Mucosa of stomach (tissue), 1 donor: ENCODE measurements at regions not wholly inside any gene's neighbourhood (a gene's known extent, or its start where the extent isn't known, plus 50 kb on each side); places are given as distances from the start of the nearest gene placed in this dataset.

Source experiments
- H3K27me3 ChIP-seq: one replicate; pipeline ENCODE4 v1.7.0; 2013; ENCODE audit warnings: mild to moderate bottlenecking, low read length; ENCODE audit not compliant: control insufficient read depth, insufficient read depth
- H3K36me3 ChIP-seq: one replicate; pipeline ENCODE4 v1.7.0; 2013; ENCODE audit warnings: low read length; ENCODE audit not compliant: control insufficient read depth, insufficient read depth
- H3K4me1 ChIP-seq: one replicate; pipeline ENCODE4 v1.7.0; 2013; ENCODE audit warnings: mild to moderate bottlenecking, low read length; ENCODE audit not compliant: control insufficient read depth, insufficient read depth
- H3K4me3 ChIP-seq: one replicate; pipeline ENCODE4 v1.7.0; 2013; ENCODE audit warnings: low read length
- H3K9ac ChIP-seq: one replicate; pipeline ENCODE4 v1.7.0; 2013; ENCODE audit warnings: mild to moderate bottlenecking, low read length, moderate library complexity
- H3K9me3 ChIP-seq: one replicate; pipeline ENCODE4 v1.7.0; 2013; ENCODE audit warnings: mild to moderate bottlenecking, low read length, moderate library complexity; ENCODE audit not compliant: control insufficient read depth
- donor health status: Pancreatic carcinoma.

GRCh38 chr7:25369786-25370185, 141.5 kb upstream of the NPVF start:
- Histone ChIP-seq H3K4me1 (no peaks in the 10 kb centered on the region), H3K9ac (no peak overlapping the region), H3K27me3 (no peaks in the 10 kb centered on the region), H3K9me3 (no peaks in the 10 kb centered on the region), H3K4me3 (no peak overlapping the region), H3K36me3 (no peaks in the 10 kb centered on the region)

GRCh38 chr7:25371972-25372371, 143.7 kb upstream of the NPVF start:
- Histone ChIP-seq H3K9me3 (no peaks in the 10 kb centered on the region), H3K9ac (no peak overlapping the region), H3K36me3 (no peaks in the 10 kb centered on the region), H3K4me3 (no peak overlapping the region), H3K27me3 (no peaks in the 10 kb centered on the region), H3K4me1 (no peaks in the 10 kb centered on the region)

GRCh38 chr7:25375805-25376600, 147.7 kb upstream of the NPVF start:
- Histone ChIP-seq H3K9me3 (no peaks in the 10 kb centered on the region), H3K27me3 (no peaks in the 10 kb centered on the region), H3K4me1 (no peaks in the 10 kb centered on the region), H3K9ac (no peak overlapping the region), H3K4me3 (no peak overlapping the region), H3K36me3 (no peaks in the 10 kb centered on the region)

GRCh38 chr7:25379351-25380300, 151.3 kb upstream of the NPVF start:
- H3K4me1 ChIP-seq = no peaks in the 10 kb centered on the region
- H3K4me3 ChIP-seq = no peak overlapping the region
- H3K9me3 ChIP-seq = no peaks in the 10 kb centered on the region
- no peaks in the 10 kb centered on the region for H3K36me3 ChIP-seq
- no peak overlapping the region for H3K9ac ChIP-seq
- H3K27me3 ChIP-seq = no peaks in the 10 kb centered on the region

- no peaks in the 10 kb centered on the region for H3K4me1 ChIP-seq
Measured at GRCh38 chr7:25381818-25382589, 153.7 kb upstream of the NPVF start.

GRCh38 chr7:25382869-25383268, 154.6 kb upstream of the NPVF start:
- Histone ChIP-seq H3K4me3 (no peak overlapping the region), H3K27me3 (no peaks in the 10 kb centered on the region), H3K4me1 (no peaks in the 10 kb centered on the region), H3K36me3 (no peaks in the 10 kb centered on the region), H3K9ac (no peak overlapping the region), H3K9me3 (no peaks in the 10 kb centered on the region)

More at GRCh38 chr7:25381818-25382589, 153.7 kb upstream of the NPVF start:
- no peak overlapping the region for H3K4me3 ChIP-seq
- no peaks in the 10 kb centered on the region for H3K9me3 ChIP-seq
- H3K27me3 ChIP-seq = no peaks in the 10 kb centered on the region
- no peak overlapping the region for H3K9ac ChIP-seq
- no peaks in the 10 kb centered on the region for H3K36me3 ChIP-seq

GRCh38 chr7:25383402-25383801, 155.1 kb upstream of the NPVF start:
- no peak overlapping the region for H3K4me3 ChIP-seq
- H3K27me3 ChIP-seq = no peaks in the 10 kb centered on the region
- no peaks in the 10 kb centered on the region for H3K9me3 ChIP-seq
- no peaks in the 10 kb centered on the region for H3K36me3 ChIP-seq
- no peak overlapping the region for H3K9ac ChIP-seq
- H3K4me1 ChIP-seq = no peaks in the 10 kb centered on the region

GRCh38 chr7:25384788-25385505, 156.7 kb upstream of the NPVF start:
- Histone ChIP-seq H3K36me3 (no peaks in the 10 kb centered on the region), H3K4me3 (no peak overlapping the region), H3K9me3 (no peaks in the 10 kb centered on the region), H3K4me1 (no peaks in the 10 kb centered on the region), H3K27me3 (no peaks in the 10 kb centered on the region), H3K9ac (no peak overlapping the region)

GRCh38 chr7:25385506-25386136, 157.3 kb upstream of the NPVF start:
- Histone ChIP-seq H3K27me3 (no peaks in the 10 kb centered on the region), H3K4me1 (no peaks in the 10 kb centered on the region)

GRCh38 chr7:25386311-25386744, 158.0 kb upstream of the NPVF start:
- Histone ChIP-seq H3K4me3 (no peak overlapping the region), H3K36me3 (no peaks in the 10 kb centered on the region), H3K27me3 (no peaks in the 10 kb centered on the region), H3K4me1 (no peaks in the 10 kb centered on the region), H3K9ac (no peak overlapping the region), H3K9me3 (no peaks in the 10 kb centered on the region)

More at GRCh38 chr7:25385506-25386136, 157.3 kb upstream of the NPVF start:
- Histone ChIP-seq H3K9ac (no peak overlapping the region), H3K4me3 (no peak overlapping the region), H3K9me3 (no peaks in the 10 kb centered on the region), H3K36me3 (no peaks in the 10 kb centered on the region)

GRCh38 chr7:25388681-25389080, 160.4 kb upstream of the NPVF start:
- no peaks in the 10 kb centered on the region for H3K9me3 ChIP-seq
- no peaks in the 10 kb centered on the region for H3K27me3 ChIP-seq
- H3K4me3 ChIP-seq = no peak overlapping the region
- H3K36me3 ChIP-seq = no peaks in the 10 kb centered on the region
- H3K9ac ChIP-seq = no peak overlapping the region
- no peaks in the 10 kb centered on the region for H3K4me1 ChIP-seq
